PC-3 (cell line): ENCODE measurements at regions not wholly inside any gene's neighbourhood (a gene's known extent, or its start where the extent isn't known, plus 50 kb on each side); places are given as distances from the start of the nearest gene placed in this dataset.

Experiments used
- ATAC-seq: fragments of 200-7000 bp; cut with Tn5 transposase; 2 replicates; pipeline ENCODE4 v1.9.1; 2020; ENCODE audit warnings: mild to moderate bottlenecking, moderate library complexity
- BruUV-seq: library from RNA; stranded (reverse); fragments of 400-500 nt; replicated peaks from 2 replicates; lab custom pipeline; 2021; lab: Mats Ljungman, UMichigan
- CTCF ChIA-PET: fragments of 300-600 bp; sonication (Branson Sonifier 250); formaldehyde crosslinking; loops from one replicate; lab custom pipeline; 2022; ENCODE audit warnings: antibody characterized with exemption; lab: Charles Lee
- POLR2A ChIA-PET: fragments of 300-600 bp; sonication (Branson Sonifier 250); formaldehyde crosslinking; loops from one replicate; lab custom pipeline; 2022; ENCODE audit warnings: antibody characterized with exemption; ENCODE audit not compliant: unreplicated experiment; lab: Charles Lee
- DNase-seq: peaks from one replicate; pipeline ENCODE4 v3.0.0-alpha.2; 2015
- H2AFZ ChIP-seq: fragments of 300-600 bp; sonication (generic); 2 replicates; pipeline ENCODE4 v1.6.0; 2016; ENCODE audit warnings: antibody characterized with exemption, low read length
- H3F3A ChIP-seq: fragments of 300-600 bp; sonication (generic); one replicate; pipeline ENCODE4 v1.6.0; 2017; ENCODE audit warnings: antibody characterized with exemption, low read length, control low read depth, mild to moderate bottlenecking; ENCODE audit not compliant: unreplicated experiment
- H3K27ac ChIP-seq: fragments of 300-600 bp; sonication (generic); 2 replicates; pipeline ENCODE4 v1.5.1; 2016; ENCODE audit warnings: mild to moderate bottlenecking, low read length
- H3K27me3 ChIP-seq: fragments of 300-600 bp; sonication (generic); 2 replicates; pipeline ENCODE4 v1.6.1; 2016; ENCODE audit warnings: low read length, mixed read lengths
- H3K36me3 ChIP-seq: fragments of 300-600 bp; sonication (generic); 2 replicates; pipeline ENCODE4 v1.6.1; 2016; ENCODE audit warnings: low read depth, mixed run types, low read length, mixed read lengths
- H3K4me1 ChIP-seq: fragments of 300-600 bp; sonication (generic); 2 replicates; pipeline ENCODE4 v1.5.1; 2016; ENCODE audit warnings: low read length; ENCODE audit not compliant: insufficient read depth
- H3K4me2 ChIP-seq: fragments of 300-600 bp; sonication (generic); 2 replicates; pipeline ENCODE4 v1.6.0; 2016; ENCODE audit warnings: low read length
- H3K4me3 ChIP-seq: fragments of 300-600 bp; sonication (generic); 2 replicates; pipeline ENCODE4 v1.5.1; 2016; ENCODE audit warnings: mild to moderate bottlenecking, low read length, mixed read lengths
- H3K79me2 ChIP-seq: fragments of 300-600 bp; sonication (generic); 2 replicates; pipeline ENCODE4 v1.6.1; 2017; ENCODE audit warnings: low read length, mixed read lengths
- H3K9ac ChIP-seq: fragments of 300-600 bp; sonication (generic); 2 replicates; pipeline ENCODE4 v1.6.0; 2016; ENCODE audit warnings: mild to moderate bottlenecking, low read length
- H3K9me2 ChIP-seq: fragments of 300-600 bp; sonication (generic); replicated peaks from 2 replicates; pipeline ENCODE4 v1.6.1; 2016; ENCODE audit warnings: mixed run types, low read length, mixed read lengths
- H3K9me3 ChIP-seq: fragments of 300-600 bp; sonication (generic); 2 replicates; pipeline ENCODE4 v1.6.1; 2016; ENCODE audit warnings: low read length, mixed read lengths
- H4K20me1 ChIP-seq: fragments of 300-600 bp; sonication (generic); 2 replicates; pipeline ENCODE4 v1.6.1; 2016; ENCODE audit warnings: low read length, mixed read lengths
- EZH2 ChIP-seq: fragments of 300-600 bp; sonication (generic); IDR thresholded peaks from one replicate; pipeline ENCODE4 v1.6.1; 2017; ENCODE audit warnings: antibody characterized with exemption, mild to moderate bottlenecking, low read length; ENCODE audit not compliant: unreplicated experiment
- EZH2phosphoT487 ChIP-seq: fragments of 300-600 bp; sonication (generic); IDR thresholded peaks from 2 replicates; pipeline ENCODE4 v1.6.1; 2018; ENCODE audit warnings: mild to moderate bottlenecking, antibody characterized with exemption, low read length, borderline replicate concordance
- intact Hi-C: fragments of 100-400 bp; cut with micrococcal nuclease; formaldehyde crosslinking; loops from 2 replicates; pipeline ENCODE4 v1.9.0; 2023
- TF ChIP-seq, protein P1 (sequence below): fragments of 300-600 bp; sonication (generic); conservative IDR thresholded peaks from 2 replicates; pipeline ENCODE4 v1.5.1; 2017; ENCODE audit warnings: antibody characterized with exemption, low read depth, mild to moderate bottlenecking, low read length

DNA sequence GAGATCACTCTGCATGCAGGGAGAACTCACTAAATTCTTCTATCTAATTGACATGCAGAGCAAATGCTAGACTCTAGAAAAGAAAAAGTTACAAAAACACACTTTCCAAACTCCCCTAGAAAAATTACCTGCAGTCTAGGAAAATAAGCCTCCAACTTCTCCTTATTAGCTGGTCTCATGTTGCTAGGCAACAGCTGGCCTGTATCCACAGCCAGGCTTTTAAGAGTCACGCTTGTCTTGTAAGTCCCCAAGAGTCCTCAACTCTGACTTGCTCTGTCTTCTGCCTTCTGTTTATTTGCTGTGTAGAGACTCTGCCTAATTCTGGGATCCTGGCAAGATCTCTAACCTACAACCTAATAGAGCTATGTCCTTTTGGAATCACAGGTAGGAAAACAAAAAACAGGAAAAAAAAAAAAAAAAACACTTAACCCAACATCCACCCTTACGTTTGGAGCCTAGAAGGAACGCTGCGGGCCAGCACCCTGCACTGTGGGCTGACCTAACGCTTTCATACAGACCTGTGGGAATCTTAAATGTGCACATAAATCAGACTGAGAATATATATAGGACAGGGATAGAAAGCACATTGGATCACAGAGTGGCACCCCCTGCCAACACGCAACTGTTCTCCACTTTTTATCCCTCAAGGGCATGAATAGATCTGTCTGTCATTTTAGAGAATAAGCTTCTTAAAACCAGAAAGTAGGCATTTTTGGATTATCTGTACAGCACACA, 117.0 kb upstream of the PTPRZ1 start:
- BruUV-seq: no TSS peak
- POLR2A ChIA-PET: no interaction called here

DNA sequence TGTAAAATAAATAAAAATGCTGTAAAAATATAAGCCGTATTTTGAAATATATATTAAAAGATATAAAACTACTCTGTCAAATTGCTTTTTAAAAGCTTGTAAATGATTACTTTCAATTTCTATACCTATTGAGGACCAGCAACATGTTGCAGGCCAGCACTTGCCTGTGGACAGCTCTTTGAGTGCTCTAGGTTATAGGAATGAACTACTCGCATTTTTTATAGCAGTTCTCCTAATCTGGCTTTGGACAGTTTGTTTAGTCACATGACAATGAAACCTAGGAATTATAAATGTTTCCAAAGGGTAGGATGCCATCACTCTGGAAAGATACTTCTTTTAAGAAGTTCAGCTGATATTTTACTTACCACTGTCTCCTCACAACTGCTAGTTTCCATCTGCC, 117.7 kb upstream of the PTPRZ1 start:
- DNase-seq: no peak
- no peak overlapping the region for H3K4me2 ChIP-seq
- H3K9ac ChIP-seq: no peak overlapping the region
- no peak overlapping the region for H3K27ac ChIP-seq
- no peaks in the 10 kb centered on the region for H3K4me1 ChIP-seq
- H2AFZ ChIP-seq: no peak overlapping the region
- no TSS peak for BruUV-seq
- H3K4me3 ChIP-seq: no peak overlapping the region
- intact Hi-C loops: no loop called here
- H3K9me2 ChIP-seq: no peaks in the 10 kb centered on the region
- CTCF ChIA-PET: no interaction called here
- H3K9me3 ChIP-seq: no peaks in the 10 kb centered on the region
- H3K36me3 ChIP-seq: no peaks in the 10 kb centered on the region
- no peaks in the 10 kb centered on the region for H3K79me2 ChIP-seq
- H3F3A ChIP-seq: no peaks in the 10 kb centered on the region
- peaks cover 50% of the 10 kb centered on the region for H3K27me3 ChIP-seq
- H4K20me1 ChIP-seq: no peaks in the 10 kb centered on the region
- no peak for TF ChIP-seq EZH2
- TF ChIP-seq, protein P1, sequence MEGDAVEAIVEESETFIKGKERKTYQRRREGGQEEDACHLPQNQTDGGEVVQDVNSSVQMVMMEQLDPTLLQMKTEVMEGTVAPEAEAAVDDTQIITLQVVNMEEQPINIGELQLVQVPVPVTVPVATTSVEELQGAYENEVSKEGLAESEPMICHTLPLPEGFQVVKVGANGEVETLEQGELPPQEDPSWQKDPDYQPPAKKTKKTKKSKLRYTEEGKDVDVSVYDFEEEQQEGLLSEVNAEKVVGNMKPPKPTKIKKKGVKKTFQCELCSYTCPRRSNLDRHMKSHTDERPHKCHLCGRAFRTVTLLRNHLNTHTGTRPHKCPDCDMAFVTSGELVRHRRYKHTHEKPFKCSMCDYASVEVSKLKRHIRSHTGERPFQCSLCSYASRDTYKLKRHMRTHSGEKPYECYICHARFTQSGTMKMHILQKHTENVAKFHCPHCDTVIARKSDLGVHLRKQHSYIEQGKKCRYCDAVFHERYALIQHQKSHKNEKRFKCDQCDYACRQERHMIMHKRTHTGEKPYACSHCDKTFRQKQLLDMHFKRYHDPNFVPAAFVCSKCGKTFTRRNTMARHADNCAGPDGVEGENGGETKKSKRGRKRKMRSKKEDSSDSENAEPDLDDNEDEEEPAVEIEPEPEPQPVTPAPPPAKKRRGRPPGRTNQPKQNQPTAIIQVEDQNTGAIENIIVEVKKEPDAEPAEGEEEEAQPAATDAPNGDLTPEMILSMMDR: no peak
- ATAC-seq: no peak
- POLR2A ChIA-PET: no interaction called here

More for the DNA sequence above, 117.0 kb upstream of the PTPRZ1 start:
- Histone ChIP-seq H3K9me2 (no peaks in the 10 kb centered on the region), H3K27ac (no peak overlapping the region), H3K4me2 (no peak overlapping the region), H3K36me3 (no peaks in the 10 kb centered on the region), H3F3A (no peaks in the 10 kb centered on the region), H4K20me1 (no peaks in the 10 kb centered on the region), H2AFZ (no peak overlapping the region), H3K9ac (no peak overlapping the region), H3K27me3 (peaks cover 49% of the 10 kb centered on the region), H3K9me3 (no peaks in the 10 kb centered on the region), H3K4me1 (no peaks in the 10 kb centered on the region), H3K79me2 (no peaks in the 10 kb centered on the region), H3K4me3 (no peak overlapping the region)
- no peak for ATAC-seq
- DNase-seq: no peak
- TF ChIP-seq, protein P1: no peak
- TF ChIP-seq EZH2 (no peak), EZH2phosphoT487 (no peak)
- intact Hi-C loops: no loop called here
- CTCF ChIA-PET: no interaction called here

DNA sequence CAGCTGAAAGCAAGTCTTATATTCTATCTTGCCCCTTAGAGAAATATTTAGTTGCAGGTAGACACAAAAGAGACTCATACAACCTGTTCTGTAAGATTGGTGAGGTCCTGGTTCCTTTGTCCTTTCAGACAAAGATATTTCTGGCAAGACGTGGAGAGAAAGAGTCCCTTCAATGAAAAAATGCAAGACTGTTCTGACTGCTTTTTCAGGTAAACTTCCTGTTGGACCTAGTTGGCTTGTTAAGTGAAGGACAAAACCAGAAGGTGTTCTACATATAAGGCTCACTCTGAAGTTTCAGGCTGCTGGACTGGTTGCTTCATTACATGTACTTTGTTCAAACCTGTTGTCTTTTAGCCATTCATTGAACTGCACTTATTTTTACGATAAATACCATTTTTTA, 119.0 kb upstream of the PTPRZ1 start:
- Histone ChIP-seq H3K9me3 (no peaks in the 10 kb centered on the region), H3K4me1 (no peaks in the 10 kb centered on the region), H2AFZ (no peak overlapping the region), H3K79me2 (no peaks in the 10 kb centered on the region), H4K20me1 (no peaks in the 10 kb centered on the region), H3K9me2 (no peaks in the 10 kb centered on the region), H3K36me3 (no peaks in the 10 kb centered on the region), H3K27me3 (peaks cover 51% of the 10 kb centered on the region), H3K4me3 (no peak overlapping the region), H3K4me2 (no peak overlapping the region), H3K27ac (no peak overlapping the region), H3F3A (no peaks in the 10 kb centered on the region), H3K9ac (no peak overlapping the region)
- no peak for ATAC-seq
- intact Hi-C loops: no loop called here
- ChIA-PET POLR2A (no interaction called here), CTCF (no interaction called here)
- TF ChIP-seq EZH2phosphoT487 (no peak), EZH2 (no peak)
- TF ChIP-seq, protein P1: no peak
- DNase-seq: no peak
- no TSS peak for BruUV-seq
